ENCODE measurements at regions not wholly inside any gene's neighbourhood (a gene's known extent, or its start where the extent isn't known, plus 50 kb on each side); places are given as distances from the start of the nearest gene placed in this dataset.

DNA sequence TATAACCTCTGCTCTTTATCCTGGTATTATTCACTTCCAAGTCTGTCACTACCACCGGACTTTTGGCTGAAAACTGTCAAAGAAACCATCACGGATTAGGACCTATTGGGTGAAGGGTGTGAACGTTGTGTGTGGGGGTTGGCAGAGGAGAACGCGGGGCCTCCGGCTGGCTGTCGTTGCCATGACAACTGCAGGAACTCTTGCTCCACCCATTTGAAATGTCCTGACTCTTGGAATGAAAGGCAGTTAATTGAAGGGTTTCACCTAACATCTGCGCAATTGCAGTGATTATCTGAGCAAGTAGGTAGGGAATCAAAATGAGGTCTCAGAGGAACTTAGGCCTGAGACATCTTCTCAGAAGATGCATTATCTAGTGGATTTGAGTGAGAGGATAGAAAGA, 60.9 kb upstream of the CLMP start:
- intact Hi-C loops (cut with DNase I, micrococcal nuclease), result no loop called here
- Histone ChIP-seq H3K4me1 (ENCODE audit: low read depth) (no peaks in the 10 kb centered on the region), H3K9me3 (no peaks in the 10 kb centered on the region), H3K4me3 (no peak overlapping the region), H3K36me3 (ENCODE audit: low read depth) (no peaks in the 10 kb centered on the region)
- no peak for TF ChIP-seq CTCF (IDR thresholded peaks at IDR 0.05)
- ATAC-seq (no peak), DNase-seq (no peak)

GRCh38 chr11:123254357-123254756, 59.3 kb upstream of the CLMP start:
- ATAC-seq, result no peak
- intact Hi-C loops (cut with DNase I, micrococcal nuclease), result no loop called here
- Histone ChIP-seq H3K4me3 (no peak overlapping the region), H3K36me3 (ENCODE audit: low read depth) (no peaks in the 10 kb centered on the region), H3K9me3 (no peaks in the 10 kb centered on the region), H3K4me1 (ENCODE audit: low read depth) (no peaks in the 10 kb centered on the region)
- TF ChIP-seq CTCF (IDR thresholded peaks at IDR 0.05), result no peak
- DNase-seq, result no peak

- H3K4me3 ChIP-seq, result no peak overlapping the region
- ATAC-seq, result no peak
- intact Hi-C loops (cut with DNase I, micrococcal nuclease), result no loop called here
- no peaks in the 10 kb centered on the region for H3K36me3 ChIP-seq (ENCODE audit: low read depth)
- no peak for DNase-seq
- no peak for TF ChIP-seq CTCF (IDR thresholded peaks at IDR 0.05)
- no peaks in the 10 kb centered on the region for H3K4me1 ChIP-seq (ENCODE audit: low read depth)
- no peaks in the 10 kb centered on the region for H3K9me3 ChIP-seq
These were observed 58.9 kb upstream of the CLMP start for GRCh38 chr11:123253911-123254310.

DNA sequence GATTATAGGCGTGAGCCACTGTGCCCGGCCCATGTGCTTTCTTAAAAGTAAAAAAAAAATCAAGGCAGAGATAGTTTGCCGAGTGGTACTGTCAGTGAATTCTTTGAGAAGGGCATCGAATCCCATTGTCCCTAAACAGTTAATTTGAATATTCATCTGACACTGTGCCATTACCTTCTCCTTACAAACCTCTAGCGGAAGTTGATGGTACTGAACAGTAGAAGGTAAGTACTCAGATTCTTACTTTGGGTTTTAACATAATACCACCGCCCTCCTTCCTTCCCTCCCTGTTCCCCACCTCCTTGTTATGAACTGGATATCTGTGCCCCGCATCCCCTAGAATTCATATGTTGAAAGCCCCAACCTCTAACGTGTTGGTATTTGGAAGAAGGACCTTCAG, 58.2 kb upstream of the CLMP start:
- Histone ChIP-seq H3K4me1 (ENCODE audit: low read depth) (no peaks in the 10 kb centered on the region), H3K9me3 (no peaks in the 10 kb centered on the region), H3K36me3 (ENCODE audit: low read depth) (no peaks in the 10 kb centered on the region), H3K4me3 (no peak overlapping the region)
- TF ChIP-seq CTCF (IDR thresholded peaks at IDR 0.05), result no peak
- ATAC-seq, result no peak
- intact Hi-C loops (cut with DNase I, micrococcal nuclease), result no loop called here
- DNase-seq, result no peak

- TF ChIP-seq CTCF (IDR thresholded peaks at IDR 0.05), result no peak
- Histone ChIP-seq H3K9me3 (no peaks in the 10 kb centered on the region), H3K36me3 (ENCODE audit: low read depth) (no peaks in the 10 kb centered on the region), H3K4me3 (no peak overlapping the region), H3K4me1 (ENCODE audit: low read depth) (no peaks in the 10 kb centered on the region)
- intact Hi-C loops (cut with DNase I, micrococcal nuclease), result no loop called here
- DNase-seq (peak; percentile 16 to 57 (median 43)), ATAC-seq (peak; percentile 32)
These were observed 56.8 kb upstream of the CLMP start for GRCh38 chr11:123251657-123252344.

Data from mucosa of descending colon (tissue), 3 donors.